Mesenchymal stem cell (in vitro differentiated cells and primary cell): ENCODE measurements at regions not wholly inside any gene's neighbourhood (a gene's known extent, or its start where the extent isn't known, plus 50 kb on each side); places are given as distances from the start of the nearest gene placed in this dataset.

Experiments used
- DNase-seq: peaks from one replicate; pipeline ENCODE4 v3.0.0-alpha.2; 2013
- H2AFZ ChIP-seq: one replicate; pipeline ENCODE4 v1.6.1; 2013; ENCODE audit warnings: low read depth, mild to moderate bottlenecking, control low read depth, inconsistent platforms, low read length, moderate library complexity
- H2AK5ac ChIP-seq: 2 replicates; pipeline ENCODE4 v1.6.1; 2013; ENCODE audit warnings: low read length, moderate library complexity, mild to moderate bottlenecking, inconsistent platforms; ENCODE audit not compliant: severe bottlenecking
- H2BK120ac ChIP-seq: one replicate; pipeline ENCODE4 v1.6.1; 2013; ENCODE audit warnings: low read depth, mild to moderate bottlenecking, inconsistent platforms, low read length, moderate library complexity
- H2BK12ac ChIP-seq, 2 experiments: one replicate each; pipeline ENCODE4 v1.6.1; 2013; ENCODE audit warnings: inconsistent platforms in 2 of 2, low read length in 2 of 2, mild to moderate bottlenecking in 2 of 2, moderate library complexity in 2 of 2, control low read depth in 1 of 2
- H2BK15ac ChIP-seq: one replicate; pipeline ENCODE4 v1.6.1; 2013; ENCODE audit warnings: mild to moderate bottlenecking, low read depth, inconsistent platforms; ENCODE audit not compliant: poor library complexity, severe bottlenecking
- H2BK5ac ChIP-seq: 2 replicates; pipeline ENCODE4 v1.6.1; 2013; ENCODE audit warnings: low read depth, mild to moderate bottlenecking, low read length, control low read depth, inconsistent platforms; ENCODE audit not compliant: poor library complexity, severe bottlenecking
- H3K14ac ChIP-seq, 2 experiments: one replicate each; pipeline ENCODE4 v1.6.1; 2013; ENCODE audit warnings: inconsistent platforms in 2 of 2, low read length in 2 of 2, control low read depth in 1 of 2, mild to moderate bottlenecking in 1 of 2, moderate library complexity in 1 of 2
- H3K18ac ChIP-seq, 2 experiments: one replicate each; pipeline ENCODE4 v1.6.1; 2013; ENCODE audit warnings: inconsistent platforms in 2 of 2, low read length in 2 of 2, control low read depth in 1 of 2, low read depth in 1 of 2, mild to moderate bottlenecking in 1 of 2
- H3K23ac ChIP-seq, 2 experiments: one replicate each; pipeline ENCODE4 v1.6.1; 2013; ENCODE audit warnings: inconsistent platforms in 2 of 2, low read length in 2 of 2, mild to moderate bottlenecking in 2 of 2, moderate library complexity in 2 of 2, control low read depth in 1 of 2
- H3K27ac ChIP-seq: 2 replicates; pipeline ENCODE4 v1.5.1; 2013; ENCODE audit warnings: mild to moderate bottlenecking, moderate library complexity, low read length, control low read depth, inconsistent platforms; ENCODE audit not compliant: poor library complexity, severe bottlenecking
- H3K27me3 ChIP-seq, 2 experiments: 2 replicates each; pipeline versions ENCODE4 v1.6.1 to v1.7.0; 2013; ENCODE audit warnings: low read length in 2 of 2, mild to moderate bottlenecking in 2 of 2, moderate library complexity in 2 of 2, control low read depth in 1 of 2, inconsistent platforms in 1 of 2; ENCODE audit not compliant: control insufficient read depth in 1 of 2, insufficient read depth in 1 of 2
- H3K36me3 ChIP-seq, 2 experiments: 2 replicates each; pipeline versions ENCODE4 v1.6.1 to v1.7.0; 2013; ENCODE audit warnings: low read length in 2 of 2, control low read depth in 1 of 2, inconsistent platforms in 1 of 2, low read depth in 1 of 2, mild to moderate bottlenecking in 1 of 2; ENCODE audit not compliant: insufficient read depth in 2 of 2, control insufficient read depth in 1 of 2
- H3K4ac ChIP-seq, 2 experiments: one replicate each; pipeline ENCODE4 v1.6.1; 2013; ENCODE audit warnings: inconsistent platforms in 2 of 2, low read length in 2 of 2, mild to moderate bottlenecking in 2 of 2, moderate library complexity in 2 of 2, control low read depth in 1 of 2, low read depth in 1 of 2
- H3K4me1 ChIP-seq: 2 replicates; pipeline ENCODE4 v1.6.1; 2013; ENCODE audit warnings: low read depth, low read length, control low read depth; ENCODE audit not compliant: control insufficient read depth, insufficient read depth
- H3K4me2 ChIP-seq: 2 replicates; pipeline ENCODE4 v1.6.1; 2013; ENCODE audit warnings: low read length, mild to moderate bottlenecking, inconsistent platforms; ENCODE audit not compliant: poor library complexity, severe bottlenecking
- H3K4me3 ChIP-seq, 2 experiments: 2 replicates each; pipeline versions ENCODE4 v1.5.1 to v1.7.0; 2013; ENCODE audit warnings: low read length in 2 of 2, mild to moderate bottlenecking in 2 of 2, control low read depth in 1 of 2, low read depth in 1 of 2; ENCODE audit not compliant: insufficient read depth in 1 of 2
- H3K79me1 ChIP-seq: replicated peaks from 2 replicates; pipeline ENCODE4 v1.6.1; 2013; ENCODE audit warnings: mild to moderate bottlenecking, control low read depth, low read length, inconsistent platforms; ENCODE audit not compliant: poor library complexity, severe bottlenecking
- H3K9ac ChIP-seq: 2 replicates; pipeline ENCODE4 v1.7.0; 2013; ENCODE audit warnings: mild to moderate bottlenecking, low read length, moderate library complexity
- H3K9me3 ChIP-seq: 2 replicates; pipeline ENCODE4 v1.7.0; 2013; ENCODE audit warnings: mild to moderate bottlenecking, low read length; ENCODE audit not compliant: control insufficient read depth
- H4K8ac ChIP-seq: one replicate; pipeline ENCODE4 v1.6.1; 2013; ENCODE audit warnings: inconsistent platforms, mild to moderate bottlenecking, low read length, moderate library complexity
- H4K91ac ChIP-seq: one replicate; pipeline ENCODE4 v1.6.1; 2013; ENCODE audit warnings: mild to moderate bottlenecking, low read length, inconsistent platforms
- WGBS: methylation state at CpG from one replicate; pipeline ENCODE4 v1.1.7; 2013; ENCODE audit warnings: mixed read lengths; 5-methylcytosine and 5-hydroxymethylcytosine counted together

DNA sequence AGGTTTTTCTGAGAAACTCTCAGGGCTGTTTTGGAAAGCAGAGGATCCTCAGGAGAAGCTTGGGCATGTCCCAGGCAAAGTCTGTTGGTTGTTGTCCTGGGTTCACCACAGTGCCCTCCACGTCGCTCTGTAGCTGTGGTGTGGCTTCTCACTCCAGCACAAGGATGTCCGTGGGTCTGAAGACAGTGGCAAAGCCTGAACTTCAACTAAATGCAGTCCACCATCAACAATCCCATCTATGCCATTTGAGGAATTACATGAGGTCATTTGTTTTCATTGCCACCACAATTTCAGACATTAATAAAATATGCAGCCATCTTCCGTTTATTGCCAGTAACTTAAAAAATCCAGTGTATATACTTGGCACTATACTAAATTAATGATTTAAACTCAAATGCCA is 272.1 kb downstream of the LRIG3 start:
- H3K27me3 ChIP-seq: no peaks in the 10 kb centered on the region
- no peak overlapping the region for H3K14ac ChIP-seq
- H2AK5ac ChIP-seq: no peak overlapping the region
- H2BK15ac ChIP-seq: no peak overlapping the region
- no peak overlapping the region for H2BK120ac ChIP-seq
- H3K36me3 ChIP-seq: no peaks in the 10 kb centered on the region
- no peak overlapping the region for H3K4me2 ChIP-seq
- peaks cover 2% of the 10 kb centered on the region for H3K4me1 ChIP-seq
- no peak overlapping the region for H2AFZ ChIP-seq
- H4K91ac ChIP-seq: no peak overlapping the region
- H2BK12ac ChIP-seq: no peak overlapping the region
- no peak overlapping the region for H3K23ac ChIP-seq
- H4K8ac ChIP-seq: no peak overlapping the region
- DNase-seq: no peak
- no peak overlapping the region for H3K4me3 ChIP-seq
- no peaks in the 10 kb centered on the region for H3K79me1 ChIP-seq
- H3K4ac ChIP-seq: no peak overlapping the region
- H3K9ac ChIP-seq: no peak overlapping the region
- H3K18ac ChIP-seq: no peak overlapping the region
- H3K9me3 ChIP-seq: no peaks in the 10 kb centered on the region
- H2BK5ac ChIP-seq: no peak overlapping the region
- WGBS: 96% methylated on average over 4 of the region's 4 CpGs
- no peak overlapping the region for H3K27ac ChIP-seq

DNA sequence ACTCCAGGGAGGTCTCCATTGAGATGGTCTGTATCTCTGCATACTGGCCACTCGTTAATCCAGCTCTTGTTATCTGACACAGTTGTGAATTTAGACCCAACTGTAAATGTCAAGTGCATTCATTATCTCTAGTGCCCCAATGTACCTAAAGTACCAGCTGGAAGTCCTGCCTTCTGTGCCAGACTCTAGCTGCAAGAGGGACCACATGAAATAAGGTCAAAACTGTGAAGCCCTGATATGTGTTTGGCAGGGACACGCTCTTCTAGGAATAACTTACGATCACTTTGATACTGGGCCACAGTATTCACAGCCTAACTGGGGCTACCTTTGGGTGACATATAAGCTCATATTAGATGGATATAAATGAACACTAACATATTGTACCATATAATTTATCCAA is 268.5 kb downstream of the LRIG3 start:
- Histone ChIP-seq H3K4me2 (no peak overlapping the region), H3K79me1 (no peaks in the 10 kb centered on the region), H3K23ac (no peak overlapping the region), H3K9ac (no peak overlapping the region), H3K14ac (no peak overlapping the region), H3K18ac (no peak overlapping the region), H3K36me3 (no peaks in the 10 kb centered on the region), H4K91ac (no peak overlapping the region), H3K4me3 (no peak overlapping the region), H3K4me1 (peaks cover 2% of the 10 kb centered on the region), H2BK120ac (no peak overlapping the region), H2BK5ac (no peak overlapping the region), H3K27me3 (no peaks in the 10 kb centered on the region), H2AFZ (no peak overlapping the region), H2BK15ac (no peak overlapping the region), H4K8ac (no peak overlapping the region), H2AK5ac (no peak overlapping the region), H3K4ac (no peak overlapping the region), H3K27ac (no peak overlapping the region), H3K9me3 (no peaks in the 10 kb centered on the region), H2BK12ac (no peak overlapping the region)
- WGBS: 93% methylated on average over 3 of the region's 3 CpGs
- no peak for DNase-seq

DNA sequence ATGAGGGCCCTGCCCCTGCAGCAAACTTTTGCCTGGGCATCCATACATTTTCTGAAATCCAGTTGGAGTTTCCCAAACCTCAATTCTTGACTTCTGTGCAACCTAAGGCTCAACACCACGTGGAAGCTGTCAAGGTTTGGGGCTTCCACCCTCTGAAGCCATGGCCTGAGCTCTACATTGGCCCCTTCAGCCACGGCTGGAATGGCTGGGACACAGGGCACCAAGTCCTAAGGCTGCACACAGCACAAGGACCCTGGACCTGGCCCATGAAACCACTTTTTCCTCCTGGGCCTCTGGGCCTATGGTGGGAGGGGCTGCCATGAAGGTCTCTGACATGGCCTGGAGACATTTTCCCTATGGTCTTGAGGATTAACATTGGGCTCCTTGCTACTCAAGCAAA is 266.3 kb downstream of the LRIG3 start:
- no peak overlapping the region for H3K9ac ChIP-seq
- H3K14ac ChIP-seq: no peak overlapping the region
- H3K4me1 ChIP-seq: no peaks in the 10 kb centered on the region
- no peak overlapping the region for H2AK5ac ChIP-seq
- no peak for DNase-seq
- H3K36me3 ChIP-seq: no peaks in the 10 kb centered on the region
- H3K4me2 ChIP-seq: no peak overlapping the region
- no peak overlapping the region for H3K18ac ChIP-seq
- no peak overlapping the region for H3K4ac ChIP-seq
- H3K4me3 ChIP-seq: no peak overlapping the region
- H2BK5ac ChIP-seq: no peak overlapping the region
- no peak overlapping the region for H2BK120ac ChIP-seq
- no peak overlapping the region for H2BK12ac ChIP-seq
- no peaks in the 10 kb centered on the region for H3K9me3 ChIP-seq
- no peak overlapping the region for H4K91ac ChIP-seq
- no peaks in the 10 kb centered on the region for H3K27me3 ChIP-seq
- no peak overlapping the region for H2BK15ac ChIP-seq
- H4K8ac ChIP-seq: no peak overlapping the region
- H3K27ac ChIP-seq: no peak overlapping the region
- H3K23ac ChIP-seq: no peak overlapping the region
- H3K79me1 ChIP-seq: no peaks in the 10 kb centered on the region
- WGBS: 40% methylated on average over 2 of the region's 2 CpGs
- H2AFZ ChIP-seq: no peak overlapping the region

DNA sequence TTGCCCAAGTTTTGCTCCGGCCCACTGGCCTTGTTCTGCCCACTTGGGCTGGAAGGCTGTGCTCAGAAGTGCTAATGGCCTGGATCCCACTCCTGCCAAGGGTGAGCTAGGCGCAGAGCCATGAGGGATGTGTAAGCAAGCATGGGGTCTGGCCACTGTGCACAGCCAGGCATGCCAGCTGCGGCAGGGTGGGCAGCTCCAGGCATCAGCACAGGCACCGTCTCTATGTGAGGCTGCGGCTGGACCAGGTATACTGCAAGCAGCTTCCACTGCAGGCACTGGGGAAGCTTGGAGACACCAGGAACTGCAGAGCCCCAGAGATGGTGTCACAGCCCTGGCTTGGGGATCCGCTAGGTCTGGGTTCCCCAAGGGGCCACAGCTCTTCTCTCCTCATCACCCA is 264.9 kb downstream of the LRIG3 start:
- Histone ChIP-seq H4K91ac (peak overlapping the region; percentile 18), H3K18ac (no peak overlapping the region), H3K27ac (no peak overlapping the region), H2AFZ (no peak overlapping the region), H3K4me2 (no peak overlapping the region), H3K79me1 (no peaks in the 10 kb centered on the region), H3K23ac (no peak overlapping the region), H3K4me1 (no peaks in the 10 kb centered on the region), H3K27me3 (no peaks in the 10 kb centered on the region), H3K9ac (no peak overlapping the region), H2BK15ac (no peak overlapping the region), H2AK5ac (no peak overlapping the region), H3K14ac (peak overlapping the region in 1 of 2 experiments; percentile 68), H2BK120ac (no peak overlapping the region), H2BK5ac (no peak overlapping the region), H2BK12ac (no peak overlapping the region), H3K36me3 (no peaks in the 10 kb centered on the region), H3K9me3 (no peaks in the 10 kb centered on the region), H4K8ac (peak overlapping the region; percentile 36), H3K4ac (no peak overlapping the region), H3K4me3 (no peak overlapping the region)
- DNase-seq: no peak
- 80% methylated on average over 6 of the region's 6 CpGs for WGBS
